Kidney (tissue), 13 donors: ENCODE measurements at regions not wholly inside any gene's neighbourhood (a gene's known extent, or its start where the extent isn't known, plus 50 kb on each side); places are given as distances from the start of the nearest gene placed in this dataset.

ENCODE experiments used
- DNase-seq, 5 donors: peaks; one replicate each; pipeline ENCODE4 v3.0.0-alpha.2; 2013 to 2020
- FAIRE-seq: peaks from 2 replicates; lab custom pipeline; 2012; peaks lifted over from hg19 to GRCh38; lab: Jason Lieb, UNC
- H3K27ac ChIP-seq, 2 donors: one replicate each; pipeline ENCODE4 v1.7.0; 2013; ENCODE audit warnings: low read depth in 2 of 2, low read length in 2 of 2, inconsistent platforms in 1 of 2
- H3K27me3 ChIP-seq: one replicate; pipeline ENCODE4 v1.7.1; 2013; ENCODE audit warnings: low read length, inconsistent platforms; ENCODE audit not compliant: control insufficient read depth, insufficient read depth
- H3K36me3 ChIP-seq, 3 donors: one replicate each; pipeline versions ENCODE4 v1.7.0 to v1.7.1; 2013; ENCODE audit warnings: low read length in 3 of 3, control low read depth in 1 of 3, inconsistent platforms in 1 of 3; ENCODE audit not compliant: insufficient read depth in 3 of 3, control insufficient read depth in 2 of 3
- H3K4me1 ChIP-seq, 3 donors: one replicate each; pipeline versions ENCODE4 v1.7.0 to v1.7.1; 2013; ENCODE audit warnings: low read length in 3 of 3, inconsistent platforms in 1 of 3, low read depth in 1 of 3; ENCODE audit not compliant: control insufficient read depth in 2 of 3, insufficient read depth in 2 of 3
- H3K4me3 ChIP-seq, 3 donors: one replicate each; pipeline versions ENCODE4 v1.7.0 to v1.8.1; 2013; ENCODE audit warnings: low read length in 3 of 3, control low read depth in 1 of 3, inconsistent platforms in 1 of 3
- H3K9ac ChIP-seq, 3 donors: one replicate each; pipeline versions ENCODE4 v1.7.0 to v1.7.1; 2013; ENCODE audit warnings: low read length in 3 of 3, control low read depth in 1 of 3, inconsistent platforms in 1 of 3
- H3K9me3 ChIP-seq, 3 donors: one replicate each; pipeline versions ENCODE4 v1.7.0 to v1.7.1; 2013; ENCODE audit warnings: low read length in 3 of 3, control low read depth in 1 of 3, inconsistent platforms in 1 of 3; ENCODE audit not compliant: control insufficient read depth in 2 of 3, insufficient read depth in 1 of 3
- intact Hi-C: fragments of 100-400 bp; cut with DNase I; formaldehyde crosslinking; loops from one replicate; pipeline ENCODE4 v1.11.1; 2022
- TF ChIP-seq, protein P1 (sequence below): IDR thresholded peaks from 3 replicates; pipeline ENCODE4 v1.5.1; 2012; ENCODE audit warnings: mild to moderate bottlenecking, moderate library complexity, borderline replicate concordance; ENCODE audit not compliant: insufficient read depth; ENCODE audit errors: extremely low read depth
- donor health status: control.
- donor health status: control.
- donor health status: control.
- donor health status: control.
- donor health status: control.
- donor health status: DM: yes; HTN: yes; CAD: no.
- donor health status: Normal renal cell carcinoma (clear cell type).

DNA sequence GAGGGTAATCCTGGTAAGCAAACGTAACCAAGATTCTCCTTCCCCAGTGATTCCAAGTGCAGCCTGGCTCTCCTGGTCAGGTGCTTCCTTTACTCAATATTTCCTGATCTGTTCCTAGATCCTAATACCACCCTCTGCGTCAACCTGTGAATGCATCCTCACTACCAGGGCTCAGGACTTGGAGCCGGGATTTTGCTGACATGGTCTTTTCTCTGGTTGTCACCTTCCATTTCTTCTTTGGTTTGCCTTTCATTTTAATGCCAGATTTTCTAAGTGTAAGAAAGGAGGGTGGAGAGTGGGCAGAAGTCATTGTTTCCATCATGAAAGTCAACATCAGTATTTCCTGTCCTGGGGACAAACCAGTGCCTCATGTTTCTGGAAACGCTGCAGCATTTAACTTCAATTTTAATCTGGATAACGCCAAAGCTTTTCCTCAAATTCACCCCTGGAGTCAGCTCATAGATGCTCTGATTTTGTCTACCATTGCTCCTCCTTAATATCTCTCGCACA, 210.4 kb upstream of the ZNF32 start:
- intact Hi-C loops, result no loop called here
- H3K4me3 ChIP-seq, result no peak overlapping the region
- TF ChIP-seq, protein P1, sequence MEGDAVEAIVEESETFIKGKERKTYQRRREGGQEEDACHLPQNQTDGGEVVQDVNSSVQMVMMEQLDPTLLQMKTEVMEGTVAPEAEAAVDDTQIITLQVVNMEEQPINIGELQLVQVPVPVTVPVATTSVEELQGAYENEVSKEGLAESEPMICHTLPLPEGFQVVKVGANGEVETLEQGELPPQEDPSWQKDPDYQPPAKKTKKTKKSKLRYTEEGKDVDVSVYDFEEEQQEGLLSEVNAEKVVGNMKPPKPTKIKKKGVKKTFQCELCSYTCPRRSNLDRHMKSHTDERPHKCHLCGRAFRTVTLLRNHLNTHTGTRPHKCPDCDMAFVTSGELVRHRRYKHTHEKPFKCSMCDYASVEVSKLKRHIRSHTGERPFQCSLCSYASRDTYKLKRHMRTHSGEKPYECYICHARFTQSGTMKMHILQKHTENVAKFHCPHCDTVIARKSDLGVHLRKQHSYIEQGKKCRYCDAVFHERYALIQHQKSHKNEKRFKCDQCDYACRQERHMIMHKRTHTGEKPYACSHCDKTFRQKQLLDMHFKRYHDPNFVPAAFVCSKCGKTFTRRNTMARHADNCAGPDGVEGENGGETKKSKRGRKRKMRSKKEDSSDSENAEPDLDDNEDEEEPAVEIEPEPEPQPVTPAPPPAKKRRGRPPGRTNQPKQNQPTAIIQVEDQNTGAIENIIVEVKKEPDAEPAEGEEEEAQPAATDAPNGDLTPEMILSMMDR, result no peak
- no peak overlapping the region for H3K27ac ChIP-seq
- H3K36me3 ChIP-seq, result no peaks in the 10 kb centered on the region
- DNase-seq (no peak), FAIRE-seq (no peak)
- no peak overlapping the region for H3K9ac ChIP-seq
- no peaks in the 10 kb centered on the region for H3K27me3 ChIP-seq
- peaks cover 3 to 17% (median 8%) of the 10 kb centered on the region in 3 donors for H3K4me1 ChIP-seq
- no peaks in the 10 kb centered on the region for H3K9me3 ChIP-seq

DNA sequence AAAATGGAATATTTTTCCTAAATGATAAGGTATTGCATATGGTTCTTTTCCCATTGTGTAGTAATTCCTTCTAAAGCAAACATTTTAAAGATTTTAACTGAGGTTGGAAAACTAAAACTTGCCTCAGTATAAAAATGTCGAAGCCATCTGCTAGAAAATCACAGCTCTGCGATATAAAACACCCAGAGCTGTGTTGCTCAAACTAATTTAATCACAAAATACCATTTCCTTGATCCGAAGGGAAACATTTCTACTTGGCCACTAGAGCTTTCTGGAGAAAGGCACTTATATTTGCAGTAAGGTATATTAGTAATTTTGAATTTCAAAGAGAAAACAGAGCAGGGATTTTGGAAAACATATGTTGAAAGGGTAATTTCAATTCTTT, 209.2 kb upstream of the ZNF32 start:
- Histone ChIP-seq H3K27me3 (no peaks in the 10 kb centered on the region), H3K9ac (no peak overlapping the region), H3K27ac (no peak overlapping the region), H3K4me1 (peaks cover 0 to 8% (median 3%) of the 10 kb centered on the region in 3 donors), H3K4me3 (no peak overlapping the region), H3K36me3 (no peaks in the 10 kb centered on the region), H3K9me3 (no peaks in the 10 kb centered on the region)
- DNase-seq, result no peak
- FAIRE-seq, result no peak
- TF ChIP-seq, protein P1, result no peak
- intact Hi-C loops, result no loop called here

DNA sequence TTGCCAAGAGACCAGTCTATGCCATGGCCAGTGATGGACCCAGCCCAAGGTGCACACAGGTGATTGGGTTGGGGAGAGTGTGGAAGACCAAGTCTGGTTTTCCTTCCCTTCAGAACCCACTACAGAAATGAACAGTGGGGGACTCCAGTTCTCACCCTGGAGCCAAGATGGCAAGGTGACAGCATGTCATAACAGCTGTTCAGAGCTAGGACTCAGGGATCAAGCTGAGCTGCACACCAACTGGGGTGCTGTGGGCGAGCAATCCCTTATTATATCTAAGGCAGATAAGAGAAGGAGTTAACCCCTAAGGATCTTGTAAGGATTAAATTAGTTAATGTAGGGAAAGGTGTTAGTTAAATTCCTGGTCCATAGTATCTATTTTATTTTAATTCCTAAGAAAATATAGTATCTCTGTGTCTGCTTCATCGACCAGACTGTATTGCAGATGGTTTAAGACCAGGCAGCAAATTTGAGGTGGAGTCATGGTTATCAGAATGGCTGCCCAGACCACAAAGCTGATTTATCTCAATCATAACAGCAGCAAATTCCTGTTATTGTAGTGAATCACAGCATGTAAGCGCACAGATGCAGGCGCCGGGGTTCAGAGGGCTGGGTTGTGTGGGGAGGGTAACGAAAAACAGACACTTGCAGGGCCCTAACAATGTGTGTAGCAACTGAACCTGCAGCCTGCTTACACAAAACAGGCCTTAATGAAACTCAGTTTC, 208.7 kb upstream of the ZNF32 start:
- Histone ChIP-seq H3K4me3 (no peak overlapping the region), H3K27me3 (no peaks in the 10 kb centered on the region), H3K9ac (no peak overlapping the region), H3K36me3 (no peaks in the 10 kb centered on the region), H3K4me1 (peaks cover 0 to 3% (median 2%) of the 10 kb centered on the region in 3 donors), H3K9me3 (no peaks in the 10 kb centered on the region), H3K27ac (no peak overlapping the region)
- DNase-seq, result no peak
- no peak for FAIRE-seq
- TF ChIP-seq, protein P1, result no peak
- intact Hi-C loops, result no loop called here
